ENCODE measurements at regions not wholly inside any gene's neighbourhood (a gene's known extent, or its start where the extent isn't known, plus 50 kb on each side); places are given as distances from the start of the nearest gene placed in this dataset.

DNA sequence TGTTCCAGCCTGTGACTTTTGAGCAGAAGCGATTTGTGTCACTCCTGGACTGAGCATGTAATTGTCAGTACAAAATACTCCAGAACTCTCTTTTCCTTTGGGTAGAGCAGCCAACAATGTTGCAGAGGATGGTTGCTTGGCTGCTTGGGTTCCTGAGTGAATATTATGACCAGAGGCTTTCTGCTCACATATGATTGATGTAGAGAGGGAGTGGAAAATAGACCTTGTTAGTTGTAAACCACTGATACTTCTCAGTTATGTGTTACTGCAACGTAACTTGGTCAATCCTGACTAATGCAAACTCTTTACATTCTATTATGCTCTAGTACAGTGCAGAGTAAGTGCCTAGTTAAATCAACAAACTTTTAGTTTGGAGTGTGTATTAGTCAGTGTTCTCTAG is 322.6 kb upstream of the KCNH8 start:
- H4K20me1 ChIP-seq (ENCODE audit: insufficient read depth, low read length): no peaks in the 10 kb centered on the region
- no peaks in the 10 kb centered on the region for H3K4me1 ChIP-seq (ENCODE audit: insufficient read depth, low read length)
- DNase-seq (ENCODE audit: insufficient read length, low spot score, missing footprints): no peak
- no peak overlapping the region for H3K4me2 ChIP-seq (ENCODE audit: insufficient read depth, low read length)
- no peaks in the 10 kb centered on the region for H3K9me3 ChIP-seq (ENCODE audit: low read depth, low read length)
- no peak overlapping the region for H2AFZ ChIP-seq (ENCODE audit: low read length)
- no peaks in the 10 kb centered on the region for H3K79me2 ChIP-seq (ENCODE audit: insufficient read depth, low read length)
- H3K4me3 ChIP-seq (ENCODE audit: insufficient read depth, low read length): no peak overlapping the region
- H3K27me3 ChIP-seq (ENCODE audit: insufficient read depth, low read length): no peaks in the 10 kb centered on the region
- no peaks in the 10 kb centered on the region for H3K36me3 ChIP-seq (ENCODE audit: insufficient read depth, low read length)
- no peak overlapping the region for H3K27ac ChIP-seq (ENCODE audit: low read depth, low read length)
- TF ChIP-seq, protein P1, sequence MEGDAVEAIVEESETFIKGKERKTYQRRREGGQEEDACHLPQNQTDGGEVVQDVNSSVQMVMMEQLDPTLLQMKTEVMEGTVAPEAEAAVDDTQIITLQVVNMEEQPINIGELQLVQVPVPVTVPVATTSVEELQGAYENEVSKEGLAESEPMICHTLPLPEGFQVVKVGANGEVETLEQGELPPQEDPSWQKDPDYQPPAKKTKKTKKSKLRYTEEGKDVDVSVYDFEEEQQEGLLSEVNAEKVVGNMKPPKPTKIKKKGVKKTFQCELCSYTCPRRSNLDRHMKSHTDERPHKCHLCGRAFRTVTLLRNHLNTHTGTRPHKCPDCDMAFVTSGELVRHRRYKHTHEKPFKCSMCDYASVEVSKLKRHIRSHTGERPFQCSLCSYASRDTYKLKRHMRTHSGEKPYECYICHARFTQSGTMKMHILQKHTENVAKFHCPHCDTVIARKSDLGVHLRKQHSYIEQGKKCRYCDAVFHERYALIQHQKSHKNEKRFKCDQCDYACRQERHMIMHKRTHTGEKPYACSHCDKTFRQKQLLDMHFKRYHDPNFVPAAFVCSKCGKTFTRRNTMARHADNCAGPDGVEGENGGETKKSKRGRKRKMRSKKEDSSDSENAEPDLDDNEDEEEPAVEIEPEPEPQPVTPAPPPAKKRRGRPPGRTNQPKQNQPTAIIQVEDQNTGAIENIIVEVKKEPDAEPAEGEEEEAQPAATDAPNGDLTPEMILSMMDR (IDR thresholded peaks at IDR 0.05; ENCODE audit: extremely low read depth, low read depth, low read length): no peak

DNA sequence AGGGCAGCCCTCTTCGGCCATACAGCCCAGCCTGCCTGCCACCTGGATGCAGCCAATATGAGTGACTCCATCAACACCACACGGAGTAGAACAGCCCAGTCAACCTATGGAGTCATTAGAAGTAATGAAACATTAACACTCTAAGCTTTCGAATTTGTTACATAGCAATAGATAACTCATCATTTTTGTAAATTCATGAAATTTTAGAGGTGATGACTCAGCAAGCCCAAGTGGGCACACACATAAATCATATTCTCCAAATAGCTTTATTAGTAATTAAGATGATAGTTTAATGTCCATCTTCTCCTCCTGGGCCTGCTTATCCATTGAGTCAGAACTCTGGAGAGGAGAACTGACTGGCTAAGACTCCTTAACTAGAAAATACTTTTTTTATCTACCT is 335.0 kb upstream of the KCNH8 start:
- H4K20me1 ChIP-seq (ENCODE audit: insufficient read depth, low read length): no peaks in the 10 kb centered on the region
- no peak for DNase-seq (ENCODE audit: insufficient read length, low spot score, missing footprints)
- TF ChIP-seq, protein P1 (IDR thresholded peaks at IDR 0.05; ENCODE audit: extremely low read depth, low read depth, low read length): no peak

DNA sequence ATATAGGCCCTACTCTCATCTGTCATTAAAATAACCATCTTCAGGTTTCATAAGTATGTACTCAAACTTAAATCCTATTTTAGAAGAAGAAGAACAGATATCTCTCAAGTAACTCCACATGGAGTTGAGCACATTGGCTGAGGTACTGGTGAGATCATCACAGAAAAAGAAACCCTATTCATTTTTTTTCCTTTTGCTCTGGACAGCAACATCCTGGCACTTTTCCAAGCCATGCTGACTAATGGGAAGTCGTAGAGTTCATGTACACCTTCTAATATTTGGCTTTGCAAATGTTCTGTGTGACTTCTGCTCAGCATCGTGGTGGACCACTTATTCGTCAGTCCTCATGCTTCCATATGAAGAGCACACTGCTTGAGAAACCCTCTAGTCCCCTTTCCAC is 336.0 kb upstream of the KCNH8 start:
- Histone ChIP-seq H3K4me1 (ENCODE audit: insufficient read depth, low read length) (no peaks in the 10 kb centered on the region), H3K4me3 (ENCODE audit: insufficient read depth, low read length) (no peak overlapping the region), H3K27me3 (ENCODE audit: insufficient read depth, low read length) (no peaks in the 10 kb centered on the region), H3K27ac (ENCODE audit: low read depth, low read length) (no peak overlapping the region), H3K4me2 (ENCODE audit: insufficient read depth, low read length) (no peak overlapping the region), H2AFZ (ENCODE audit: low read length) (no peak overlapping the region), H3K79me2 (ENCODE audit: insufficient read depth, low read length) (no peaks in the 10 kb centered on the region), H4K20me1 (ENCODE audit: insufficient read depth, low read length) (no peaks in the 10 kb centered on the region), H3K36me3 (ENCODE audit: insufficient read depth, low read length) (no peaks in the 10 kb centered on the region), H3K9me3 (ENCODE audit: low read depth, low read length) (no peaks in the 10 kb centered on the region)
- DNase-seq (ENCODE audit: insufficient read length, low spot score, missing footprints): no peak
- TF ChIP-seq, protein P1 (IDR thresholded peaks at IDR 0.05; ENCODE audit: extremely low read depth, low read depth, low read length): no peak

More for the DNA sequence above, 335.0 kb upstream of the KCNH8 start:
- Histone ChIP-seq H3K4me2 (ENCODE audit: insufficient read depth, low read length) (no peak overlapping the region), H3K79me2 (ENCODE audit: insufficient read depth, low read length) (no peaks in the 10 kb centered on the region), H3K9me3 (ENCODE audit: low read depth, low read length) (no peaks in the 10 kb centered on the region), H3K27me3 (ENCODE audit: insufficient read depth, low read length) (no peaks in the 10 kb centered on the region), H2AFZ (ENCODE audit: low read length) (no peak overlapping the region), H3K4me1 (ENCODE audit: insufficient read depth, low read length) (no peaks in the 10 kb centered on the region), H3K36me3 (ENCODE audit: insufficient read depth, low read length) (no peaks in the 10 kb centered on the region), H3K27ac (ENCODE audit: low read depth, low read length) (no peak overlapping the region), H3K4me3 (ENCODE audit: insufficient read depth, low read length) (no peak overlapping the region)

DNA sequence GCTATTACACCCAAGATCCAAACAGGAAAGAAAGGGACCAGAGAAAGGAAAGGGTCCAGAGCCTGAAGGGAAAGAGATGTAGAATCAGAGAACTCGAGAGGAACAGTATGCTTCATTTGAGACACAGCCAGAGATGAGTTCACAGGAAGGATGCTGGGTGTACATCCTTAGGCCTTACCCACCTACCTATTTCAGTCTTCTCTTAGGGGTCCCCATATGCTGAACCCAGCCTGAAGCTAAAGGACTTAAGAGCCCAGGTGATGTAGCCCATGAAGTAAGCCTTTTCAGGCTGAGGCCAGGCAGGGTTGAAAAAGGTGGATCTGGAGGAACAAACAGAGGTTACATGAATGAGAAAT is 338.0 kb upstream of the KCNH8 start:
- H3K4me1 ChIP-seq (ENCODE audit: insufficient read depth, low read length): no peaks in the 10 kb centered on the region
- no peaks in the 10 kb centered on the region for H3K79me2 ChIP-seq (ENCODE audit: insufficient read depth, low read length)
- no peak overlapping the region for H2AFZ ChIP-seq (ENCODE audit: low read length)
- no peaks in the 10 kb centered on the region for H3K27me3 ChIP-seq (ENCODE audit: insufficient read depth, low read length)
- no peaks in the 10 kb centered on the region for H3K36me3 ChIP-seq (ENCODE audit: insufficient read depth, low read length)
- no peak overlapping the region for H3K27ac ChIP-seq (ENCODE audit: low read depth, low read length)
- no peak overlapping the region for H3K4me3 ChIP-seq (ENCODE audit: insufficient read depth, low read length)
- TF ChIP-seq, protein P1 (IDR thresholded peaks at IDR 0.05; ENCODE audit: extremely low read depth, low read depth, low read length): no peak
- no peak for DNase-seq (ENCODE audit: insufficient read length, low spot score, missing footprints)
- H3K4me2 ChIP-seq (ENCODE audit: insufficient read depth, low read length): no peak overlapping the region
- H3K9me3 ChIP-seq (ENCODE audit: low read depth, low read length): no peaks in the 10 kb centered on the region
- H4K20me1 ChIP-seq (ENCODE audit: insufficient read depth, low read length): no peaks in the 10 kb centered on the region

Measured in osteoblast (primary cell).